SK-N-SH treated with all-trans-retinoic acid at 6 μM for 48 hours (cell line): ENCODE measurements at regions not wholly inside any gene's neighbourhood (a gene's known extent, or its start where the extent isn't known, plus 50 kb on each side); places are given as distances from the start of the nearest gene placed in this dataset.

Experiments used
- ATAC-seq: fragments of 200-7000 bp; cut with Tn5 transposase; 3 replicates; pipeline ENCODE4 v1.9.1; 2020; ENCODE audit warnings: mild to moderate bottlenecking, moderate library complexity
- ARNTL ChIP-seq: fragments of 450-650 bp; formaldehyde crosslinking; IDR thresholded peaks from 2 replicates; pipeline ENCODE4 v1.5.0; 2020; ENCODE audit warnings: low read depth, mild to moderate bottlenecking, moderate library complexity, borderline replicate concordance
- BACH2 ChIP-seq: fragments of 250-450 bp; sonication (Bioruptor Pico); IDR thresholded peaks from 2 replicates; pipeline ENCODE4 v1.9.0; 2021; ENCODE audit warnings: mild to moderate bottlenecking, borderline replicate concordance
- CREB5 ChIP-seq: fragments of 250-450 bp; sonication (Bioruptor Pico); IDR thresholded peaks from 2 replicates; pipeline ENCODE4 v1.5.1; 2020; ENCODE audit warnings: low read depth, mild to moderate bottlenecking, moderate library complexity
- CSDC2 ChIP-seq: fragments of 250-450 bp; sonication (Bioruptor Pico); IDR thresholded peaks from 2 replicates; pipeline ENCODE4 v1.5.0; 2020; ENCODE audit warnings: mild to moderate bottlenecking, moderate library complexity
- CSRNP3 ChIP-seq: fragments of 250-450 bp; sonication (Bioruptor Pico); IDR thresholded peaks from 2 replicates; pipeline ENCODE4 v1.5.1; 2021; ENCODE audit warnings: mild to moderate bottlenecking, moderate library complexity
- ESRRG ChIP-seq: fragments of 250-450 bp; sonication (Bioruptor Pico); IDR thresholded peaks from 2 replicates; pipeline ENCODE4 v1.6.1; 2021; ENCODE audit warnings: mild to moderate bottlenecking
- GLIS3 ChIP-seq: fragments of 250-450 bp; sonication (Bioruptor Pico); IDR thresholded peaks from 2 replicates; pipeline ENCODE4 v1.5.0; 2020; ENCODE audit warnings: mild to moderate bottlenecking, moderate library complexity
- ISL1 ChIP-seq: fragments of 250-450 bp; sonication (Bioruptor Pico); IDR thresholded peaks from 2 replicates; pipeline ENCODE4 v2.1.2; 2022; ENCODE audit warnings: mild to moderate bottlenecking, moderate library complexity
- OSR1 ChIP-seq: fragments of 250-450 bp; sonication (Bioruptor Pico); IDR thresholded peaks from 2 replicates; pipeline ENCODE4 v1.8.0; 2022; ENCODE audit warnings: moderate library complexity, mild to moderate bottlenecking, inconsistent platforms
- PATZ1 ChIP-seq: fragments of 250-450 bp; sonication (Bioruptor Pico); IDR thresholded peaks from 2 replicates; pipeline ENCODE4 v1.8.0; 2020; ENCODE audit warnings: mild to moderate bottlenecking, moderate library complexity, borderline replicate concordance
- POU6F1 ChIP-seq: fragments of 250-450 bp; sonication (Bioruptor Pico); IDR thresholded peaks from 2 replicates; pipeline ENCODE4 v1.8.0; 2021; ENCODE audit warnings: low read depth, mild to moderate bottlenecking, moderate library complexity, borderline replicate concordance
- PPARA ChIP-seq: fragments of 250-450 bp; sonication (Bioruptor Pico); IDR thresholded peaks from 2 replicates; pipeline ENCODE4 v1.5.0; 2020; ENCODE audit warnings: mild to moderate bottlenecking, borderline replicate concordance
- RARB ChIP-seq: fragments of 250-450 bp; sonication (Bioruptor Pico); IDR thresholded peaks from 2 replicates; pipeline ENCODE4 v1.8.0; 2021; ENCODE audit warnings: mild to moderate bottlenecking, moderate library complexity
- SNAI2 ChIP-seq: fragments of 250-450 bp; sonication (Bioruptor Pico); IDR thresholded peaks from 2 replicates; pipeline ENCODE4 v1.5.0; 2020; ENCODE audit warnings: mild to moderate bottlenecking, moderate library complexity
- TCF4 ChIP-seq: fragments of 250-450 bp; sonication (Bioruptor Pico); IDR thresholded peaks from 2 replicates; pipeline ENCODE4 v1.8.0; 2021; ENCODE audit warnings: mild to moderate bottlenecking, moderate library complexity, borderline replicate concordance
- TOX ChIP-seq: fragments of 250-450 bp; sonication (Bioruptor Pico); IDR thresholded peaks from 2 replicates; pipeline ENCODE4 v1.8.0; 2021; ENCODE audit warnings: mild to moderate bottlenecking, moderate library complexity, borderline replicate concordance
- TSHZ2 ChIP-seq: fragments of 250-450 bp; sonication (Bioruptor Pico); IDR thresholded peaks from 2 replicates; pipeline ENCODE4 v1.5.0; 2020; ENCODE audit warnings: mild to moderate bottlenecking, moderate library complexity
- ZC3H10 ChIP-seq: fragments of 250-450 bp; sonication (Bioruptor Pico); IDR thresholded peaks from 2 replicates; pipeline ENCODE4 v1.5.1; 2021; ENCODE audit warnings: mild to moderate bottlenecking, moderate library complexity
- ZFP3 ChIP-seq: fragments of 250-450 bp; sonication (Bioruptor Pico); IDR thresholded peaks from 2 replicates; pipeline ENCODE4 v1.5.0; 2020; ENCODE audit warnings: mild to moderate bottlenecking, moderate library complexity
- ZFP30 ChIP-seq: fragments of 450-650 bp; formaldehyde crosslinking; IDR thresholded peaks from 2 replicates; pipeline ENCODE4 v1.5.0; 2022; ENCODE audit warnings: mild to moderate bottlenecking, moderate library complexity
- ZNF565 ChIP-seq: fragments of 450-650 bp; formaldehyde crosslinking; conservative IDR thresholded peaks from 2 replicates; pipeline ENCODE4 v1.5.0; 2020; ENCODE audit warnings: low read depth, mild to moderate bottlenecking, moderate library complexity
- ZNF70 ChIP-seq: fragments of 450-650 bp; formaldehyde crosslinking; IDR thresholded peaks from 2 replicates; pipeline ENCODE4 v1.5.0; 2020; ENCODE audit warnings: mild to moderate bottlenecking, moderate library complexity
- ZNF8 ChIP-seq: fragments of 450-650 bp; formaldehyde crosslinking; IDR thresholded peaks from 2 replicates; pipeline ENCODE4 v1.5.0; 2020; ENCODE audit warnings: mild to moderate bottlenecking, moderate library complexity

- TF ChIP-seq TSHZ2 (no peak), CSRNP3 (CRISPR knock-in tag) (no peak), ARNTL (no peak), SNAI2 (CRISPR knock-in tag) (no peak), RARB (CRISPR knock-in tag) (no peak), ZNF70 (CRISPR knock-in tag) (no peak)
- TF ChIP-seq, all 23 proteins: peak for 0
- no peak for ATAC-seq
These were observed 451.2 kb downstream of the RAB28 start for GRCh38 chr4:13032936-13033335.

GRCh38 chr4:13024147-13025105, 459.7 kb downstream of the RAB28 start:
- ATAC-seq, result no peak
- no peak for TF ChIP-seq ZFP30 (CRISPR knock-in tag)
- TF ChIP-seq PPARA (CRISPR knock-in tag), result no peak
- no peak for TF ChIP-seq GLIS3 (CRISPR knock-in tag)
- no peak for TF ChIP-seq CREB5 (CRISPR knock-in tag)
- TF ChIP-seq RARB (CRISPR knock-in tag), result no peak
- TF ChIP-seq TCF4 (CRISPR knock-in tag), result no peak
- TF ChIP-seq BACH2 (CRISPR knock-in tag), result no peak
- TF ChIP-seq POU6F1 (CRISPR knock-in tag), result no peak
- TF ChIP-seq ESRRG (CRISPR knock-in tag), result no peak
- no peak for TF ChIP-seq OSR1 (CRISPR knock-in tag)
- TF ChIP-seq ZNF8, result no peak
- no peak for TF ChIP-seq ZNF565

- no peak for ATAC-seq
- no peak for TF ChIP-seq CSRNP3 (CRISPR knock-in tag)
- no peak for TF ChIP-seq ZFP30 (CRISPR knock-in tag)
- TF ChIP-seq PPARA (CRISPR knock-in tag), result no peak
- TF ChIP-seq POU6F1 (CRISPR knock-in tag), result no peak
- TF ChIP-seq ARNTL, result no peak
- no peak for TF ChIP-seq ESRRG (CRISPR knock-in tag)
- TF ChIP-seq GLIS3 (CRISPR knock-in tag), result no peak
- TF ChIP-seq TOX (CRISPR knock-in tag), result no peak
- no peak for TF ChIP-seq TCF4 (CRISPR knock-in tag)
- no peak for TF ChIP-seq OSR1 (CRISPR knock-in tag)
- TF ChIP-seq RARB (CRISPR knock-in tag), result no peak
- no peak for TF ChIP-seq ZFP3 (CRISPR knock-in tag)
- no peak for TF ChIP-seq ZC3H10 (CRISPR knock-in tag)
- TF ChIP-seq ZNF70 (CRISPR knock-in tag), result no peak
- TF ChIP-seq PATZ1, result no peak
- no peak for TF ChIP-seq CSDC2 (CRISPR knock-in tag)
- TF ChIP-seq ISL1 (CRISPR knock-in tag), result no peak
- TF ChIP-seq SNAI2 (CRISPR knock-in tag), result no peak
- no peak for TF ChIP-seq ZNF8
These were observed 476.2 kb downstream of the RAB28 start for GRCh38 chr4:13007802-13008470.
